ENCODE measurements at regions not wholly inside any gene's neighbourhood (a gene's known extent, or its start where the extent isn't known, plus 50 kb on each side); places are given as distances from the start of the nearest gene placed in this dataset.

DNA sequence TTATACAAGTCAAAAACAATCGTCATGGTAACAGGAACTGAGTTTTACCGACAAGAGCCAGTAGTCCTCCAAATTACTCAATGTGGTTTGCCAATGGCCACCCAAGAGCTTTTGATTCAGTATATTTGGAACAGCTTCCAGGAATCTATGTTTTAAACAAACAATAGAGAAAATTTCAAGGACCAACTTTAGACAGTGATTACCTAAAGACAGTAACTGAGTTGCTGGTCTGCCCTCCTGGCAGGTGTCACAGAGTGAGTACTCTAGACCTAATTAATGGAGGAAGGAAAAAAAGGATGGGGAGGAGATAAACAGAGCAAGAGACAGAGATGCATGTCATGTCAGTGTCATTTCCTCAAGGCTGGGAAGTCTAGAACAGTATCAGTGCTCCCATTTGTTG lies 361.3 kb upstream of the BTBD3 start:
- TF ChIP-seq, protein P1, sequence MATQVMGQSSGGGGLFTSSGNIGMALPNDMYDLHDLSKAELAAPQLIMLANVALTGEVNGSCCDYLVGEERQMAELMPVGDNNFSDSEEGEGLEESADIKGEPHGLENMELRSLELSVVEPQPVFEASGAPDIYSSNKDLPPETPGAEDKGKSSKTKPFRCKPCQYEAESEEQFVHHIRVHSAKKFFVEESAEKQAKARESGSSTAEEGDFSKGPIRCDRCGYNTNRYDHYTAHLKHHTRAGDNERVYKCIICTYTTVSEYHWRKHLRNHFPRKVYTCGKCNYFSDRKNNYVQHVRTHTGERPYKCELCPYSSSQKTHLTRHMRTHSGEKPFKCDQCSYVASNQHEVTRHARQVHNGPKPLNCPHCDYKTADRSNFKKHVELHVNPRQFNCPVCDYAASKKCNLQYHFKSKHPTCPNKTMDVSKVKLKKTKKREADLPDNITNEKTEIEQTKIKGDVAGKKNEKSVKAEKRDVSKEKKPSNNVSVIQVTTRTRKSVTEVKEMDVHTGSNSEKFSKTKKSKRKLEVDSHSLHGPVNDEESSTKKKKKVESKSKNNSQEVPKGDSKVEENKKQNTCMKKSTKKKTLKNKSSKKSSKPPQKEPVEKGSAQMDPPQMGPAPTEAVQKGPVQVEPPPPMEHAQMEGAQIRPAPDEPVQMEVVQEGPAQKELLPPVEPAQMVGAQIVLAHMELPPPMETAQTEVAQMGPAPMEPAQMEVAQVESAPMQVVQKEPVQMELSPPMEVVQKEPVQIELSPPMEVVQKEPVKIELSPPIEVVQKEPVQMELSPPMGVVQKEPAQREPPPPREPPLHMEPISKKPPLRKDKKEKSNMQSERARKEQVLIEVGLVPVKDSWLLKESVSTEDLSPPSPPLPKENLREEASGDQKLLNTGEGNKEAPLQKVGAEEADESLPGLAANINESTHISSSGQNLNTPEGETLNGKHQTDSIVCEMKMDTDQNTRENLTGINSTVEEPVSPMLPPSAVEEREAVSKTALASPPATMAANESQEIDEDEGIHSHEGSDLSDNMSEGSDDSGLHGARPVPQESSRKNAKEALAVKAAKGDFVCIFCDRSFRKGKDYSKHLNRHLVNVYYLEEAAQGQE (IDR thresholded peaks at IDR 0.05; ENCODE audit: insufficient read depth in 1 of 2, low read depth in 2 of 2, low read length in 2 of 2), result no peak
- no peak for TF ChIP-seq FOXP2 (optimal IDR thresholded peaks at IDR 0.05; ENCODE audit: borderline replicate concordance, extremely low read depth, extremely low read length, insufficient read depth)
- TF ChIP-seq TAF1 (IDR thresholded peaks at IDR 0.05; ENCODE audit: borderline replicate concordance, insufficient read depth, low read length), result no peak
- TF ChIP-seq POLR2AphosphoS5 (IDR thresholded peaks at IDR 0.05; ENCODE audit: low read depth, low read length), result no peak
- no peak for TF ChIP-seq SIN3A (IDR thresholded peaks at IDR 0.05; ENCODE audit: borderline replicate concordance, insufficient read depth, low read length)

DNA sequence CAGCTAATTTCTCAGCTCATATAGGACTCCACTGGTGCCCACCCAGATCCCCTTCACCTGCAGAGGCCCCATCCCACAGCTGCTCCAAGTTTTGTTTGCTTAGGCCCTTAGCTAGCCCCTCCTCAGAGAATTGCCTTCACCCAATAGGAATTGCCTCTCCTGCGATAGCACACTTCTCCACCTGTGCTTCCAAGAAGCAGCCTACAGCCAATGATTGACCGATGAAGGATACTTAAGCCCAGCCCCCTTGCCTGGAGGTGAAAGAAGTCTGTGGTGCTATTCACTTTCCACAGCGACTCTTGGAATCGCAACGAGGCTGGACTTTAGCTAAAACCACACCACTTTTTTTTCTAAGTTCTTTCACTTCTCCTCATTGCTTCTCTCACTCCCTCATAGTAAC lies 353.2 kb upstream of the BTBD3 start:
- TF ChIP-seq, protein P1 (IDR thresholded peaks at IDR 0.05; ENCODE audit: insufficient read depth in 1 of 2, low read depth in 2 of 2, low read length in 2 of 2), result no peak
- TF ChIP-seq POLR2AphosphoS5 (IDR thresholded peaks at IDR 0.05; ENCODE audit: low read depth, low read length), result no peak
- no peak for TF ChIP-seq SIN3A (IDR thresholded peaks at IDR 0.05; ENCODE audit: borderline replicate concordance, insufficient read depth, low read length)
- no peak for TF ChIP-seq FOXP2 (optimal IDR thresholded peaks at IDR 0.05; ENCODE audit: borderline replicate concordance, extremely low read depth, extremely low read length, insufficient read depth)
- no peak for TF ChIP-seq TAF1 (IDR thresholded peaks at IDR 0.05; ENCODE audit: borderline replicate concordance, insufficient read depth, low read length)

DNA sequence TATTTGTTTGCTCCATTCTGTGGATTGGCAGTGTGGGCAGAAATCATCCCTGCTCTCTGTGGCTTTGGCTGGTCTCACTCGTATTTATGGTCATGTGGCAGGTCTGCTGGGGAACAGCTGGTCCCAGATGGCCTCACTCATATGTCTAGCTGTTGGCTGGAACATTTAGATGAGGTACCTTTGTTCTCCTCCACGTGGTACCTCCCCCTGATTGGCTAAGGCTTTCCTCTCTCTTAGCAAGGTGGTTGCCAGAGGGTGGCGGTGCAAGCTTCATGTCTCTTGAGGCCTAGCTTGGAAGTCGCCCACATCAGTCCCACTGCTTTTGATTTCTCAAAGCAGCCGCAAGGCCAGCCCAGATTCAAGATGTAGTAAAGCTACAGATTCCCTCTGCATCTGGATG lies 348.5 kb upstream of the BTBD3 start:
- no peak for TF ChIP-seq TAF1 (IDR thresholded peaks at IDR 0.05; ENCODE audit: borderline replicate concordance, insufficient read depth, low read length)
- no peak for TF ChIP-seq POLR2AphosphoS5 (IDR thresholded peaks at IDR 0.05; ENCODE audit: low read depth, low read length)
- TF ChIP-seq SIN3A (IDR thresholded peaks at IDR 0.05; ENCODE audit: borderline replicate concordance, insufficient read depth, low read length), result no peak
- TF ChIP-seq, protein P1 (IDR thresholded peaks at IDR 0.05; ENCODE audit: insufficient read depth in 1 of 2, low read depth in 2 of 2, low read length in 2 of 2), result no peak
- TF ChIP-seq FOXP2 (optimal IDR thresholded peaks at IDR 0.05; ENCODE audit: borderline replicate concordance, extremely low read depth, extremely low read length, insufficient read depth), result no peak

DNA sequence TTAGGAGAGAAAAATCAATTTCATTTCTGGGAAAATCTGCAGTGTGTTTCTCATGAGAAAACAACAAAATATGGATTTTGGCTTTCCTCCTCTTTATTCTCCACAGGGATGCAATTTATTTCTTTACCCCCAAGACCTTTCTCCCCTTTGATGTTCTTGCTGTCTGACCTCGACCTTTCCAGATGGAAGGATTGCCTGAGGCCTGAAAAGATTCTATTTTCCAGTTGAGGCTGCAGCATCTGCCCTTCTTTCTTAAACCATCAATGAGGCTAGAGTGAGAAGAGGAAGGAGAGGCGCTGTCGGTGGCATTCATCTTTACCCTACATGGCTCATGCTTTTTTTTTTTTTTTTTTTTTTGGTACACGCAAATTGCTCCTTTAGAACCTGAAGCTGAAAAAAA lies 344.2 kb upstream of the BTBD3 start:
- TF ChIP-seq TAF1 (IDR thresholded peaks at IDR 0.05; ENCODE audit: borderline replicate concordance, insufficient read depth, low read length), result no peak

DNA sequence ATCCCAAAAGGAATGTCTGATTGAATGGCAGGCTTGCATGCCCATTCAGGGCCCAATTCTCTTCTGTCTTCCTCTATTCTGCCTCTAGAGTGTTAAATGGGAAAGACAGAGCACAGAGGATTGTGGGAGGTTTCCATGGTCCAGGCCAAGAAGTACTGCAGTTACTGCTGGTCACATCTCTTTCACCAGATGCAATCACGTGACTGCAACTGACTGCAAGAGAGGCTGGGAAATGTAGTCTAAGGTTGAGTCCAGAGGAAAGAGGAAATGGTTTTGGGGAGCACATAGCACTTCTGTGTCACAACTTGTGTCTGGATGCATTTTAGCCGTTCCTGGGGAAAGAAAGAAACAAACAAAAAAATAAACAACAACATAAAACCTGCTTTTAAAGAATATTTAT lies 336.4 kb upstream of the BTBD3 start:
- TF ChIP-seq POLR2AphosphoS5 (IDR thresholded peaks at IDR 0.05; ENCODE audit: low read depth, low read length) (no peak), FOXP2 (optimal IDR thresholded peaks at IDR 0.05; ENCODE audit: borderline replicate concordance, extremely low read depth, extremely low read length, insufficient read depth) (no peak), SIN3A (IDR thresholded peaks at IDR 0.05; ENCODE audit: borderline replicate concordance, insufficient read depth, low read length) (no peak), TAF1 (IDR thresholded peaks at IDR 0.05; ENCODE audit: borderline replicate concordance, insufficient read depth, low read length) (no peak)
- TF ChIP-seq, protein P1 (IDR thresholded peaks at IDR 0.05; ENCODE audit: insufficient read depth in 1 of 2, low read depth in 2 of 2, low read length in 2 of 2), result no peak
